PC-9 (cell line): ENCODE measurements at regions not wholly inside any gene's neighbourhood (a gene's known extent, or its start where the extent isn't known, plus 50 kb on each side); places are given as distances from the start of the nearest gene placed in this dataset.

Source experiments
- BruUV-seq: library from RNA; stranded (reverse); fragments of 400-500 nt; replicated peaks from 2 replicates; lab custom pipeline; 2021; lab: Mats Ljungman, UMichigan
- CTCF ChIA-PET: fragments of 300-600 bp; sonication (Branson Sonifier 250); formaldehyde crosslinking; loops from one replicate; lab custom pipeline; 2022; ENCODE audit warnings: antibody characterized with exemption; lab: Charles Lee
- POLR2A ChIA-PET: fragments of 300-600 bp; sonication (Branson Sonifier 250); formaldehyde crosslinking; loops from one replicate; lab custom pipeline; 2022; ENCODE audit warnings: antibody characterized with exemption; ENCODE audit not compliant: unreplicated experiment; lab: Charles Lee
- DNase-seq, 2 experiments: peaks; one replicate each; pipeline versions ENCODE4 v3.0.0 to v3.0.0-alpha.2; 2015 to 2022; ENCODE audit warnings: mixed read lengths in 1 of 2
- H2AFZ ChIP-seq: fragments of 200-600 bp; sonication (generic); 2 replicates; pipeline ENCODE4 v1.8.1; 2017; ENCODE audit warnings: antibody characterized with exemption
- H3F3A ChIP-seq: fragments of 200-600 bp; sonication (generic); 2 replicates; pipeline ENCODE4 v1.8.1; 2017; ENCODE audit warnings: antibody characterized with exemption, mild to moderate bottlenecking, low read depth; ENCODE audit not compliant: insufficient read depth
- H3K27ac ChIP-seq: fragments of 200-600 bp; sonication (generic); 2 replicates; pipeline ENCODE4 v1.6.1; 2016; ENCODE audit warnings: mixed run types
- H3K27me3 ChIP-seq: fragments of 200-600 bp; sonication (generic); 2 replicates; pipeline ENCODE4 v1.6.1; 2016; ENCODE audit warnings: low read depth, mixed run types; ENCODE audit not compliant: insufficient read depth
- H3K36me3 ChIP-seq: fragments of 200-600 bp; sonication (generic); 2 replicates; pipeline ENCODE4 v1.6.1; 2016; ENCODE audit warnings: low read depth, mixed run types
- H3K4me1 ChIP-seq: fragments of 200-600 bp; sonication (generic); replicated peaks from 2 replicates; pipeline ENCODE4 v1.6.1; 2016; ENCODE audit warnings: mixed run types; ENCODE audit not compliant: insufficient read depth
- H3K4me2 ChIP-seq: fragments of 200-600 bp; sonication (generic); 2 replicates; pipeline ENCODE4 v1.6.1; 2017; ENCODE audit warnings: mixed run types
- H3K4me3 ChIP-seq: fragments of 200-600 bp; sonication (generic); 2 replicates; pipeline ENCODE4 v1.6.1; 2016; ENCODE audit warnings: mixed run types
- H3K79me2 ChIP-seq: fragments of 200-600 bp; sonication (generic); 2 replicates; pipeline ENCODE4 v1.6.1; 2017; ENCODE audit warnings: low read depth, mixed run types
- H3K9me2 ChIP-seq: fragments of 200-600 bp; sonication (generic); 2 replicates; pipeline ENCODE4 v1.8.1; 2017; ENCODE audit warnings: mild to moderate bottlenecking; ENCODE audit not compliant: insufficient read depth
- H3K9me3 ChIP-seq: fragments of 200-600 bp; sonication (generic); 2 replicates; pipeline ENCODE4 v1.8.1; 2016; ENCODE audit warnings: low read depth; ENCODE audit not compliant: insufficient read depth
- H4K20me1 ChIP-seq: fragments of 200-600 bp; sonication (generic); 2 replicates; pipeline ENCODE4 v1.8.1; 2017; ENCODE audit not compliant: insufficient read depth
- EZH2 ChIP-seq: fragments of 200-600 bp; sonication (generic); IDR thresholded peaks from 2 replicates; pipeline ENCODE4 v1.8.0; 2017; ENCODE audit warnings: antibody characterized with exemption, low read depth
- intact Hi-C: fragments of 100-400 bp; cut with micrococcal nuclease; formaldehyde crosslinking; loops from one replicate; pipeline ENCODE4 v1.10.0; 2022; ENCODE audit not compliant: unreplicated experiment
- TF ChIP-seq, protein P1 (sequence below): fragments of 200-600 bp; sonication (generic); conservative IDR thresholded peaks from 2 replicates; pipeline ENCODE4 v1.6.1; 2017; ENCODE audit warnings: mixed run types, antibody characterized with exemption, mild to moderate bottlenecking, moderate library complexity

DNA sequence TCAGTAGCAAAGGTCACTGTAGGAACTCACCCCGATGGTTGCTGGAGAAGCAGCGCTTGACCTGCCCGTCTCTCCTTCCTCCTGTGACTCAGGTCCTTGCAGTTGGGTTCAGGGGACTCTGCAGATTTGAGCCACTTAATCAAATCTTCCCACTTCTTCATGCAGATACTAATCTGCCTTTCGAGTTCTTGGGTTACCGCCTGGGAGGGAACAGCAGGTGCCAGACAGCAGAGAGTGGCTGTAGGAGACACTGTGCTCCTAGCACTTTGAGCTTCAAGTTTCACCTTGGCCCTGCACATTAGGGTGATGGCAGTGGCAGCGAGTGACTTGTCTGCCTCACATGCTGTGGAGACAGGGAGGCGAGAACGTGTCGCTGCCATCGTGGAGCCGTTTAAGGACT, 478.3 kb downstream of the PSAT1 start:
- ChIA-PET CTCF (no interaction called here), POLR2A (no interaction called here)
- no peaks in the 10 kb centered on the region for H3K79me2 ChIP-seq
- no peak for TF ChIP-seq EZH2
- TF ChIP-seq, protein P1, sequence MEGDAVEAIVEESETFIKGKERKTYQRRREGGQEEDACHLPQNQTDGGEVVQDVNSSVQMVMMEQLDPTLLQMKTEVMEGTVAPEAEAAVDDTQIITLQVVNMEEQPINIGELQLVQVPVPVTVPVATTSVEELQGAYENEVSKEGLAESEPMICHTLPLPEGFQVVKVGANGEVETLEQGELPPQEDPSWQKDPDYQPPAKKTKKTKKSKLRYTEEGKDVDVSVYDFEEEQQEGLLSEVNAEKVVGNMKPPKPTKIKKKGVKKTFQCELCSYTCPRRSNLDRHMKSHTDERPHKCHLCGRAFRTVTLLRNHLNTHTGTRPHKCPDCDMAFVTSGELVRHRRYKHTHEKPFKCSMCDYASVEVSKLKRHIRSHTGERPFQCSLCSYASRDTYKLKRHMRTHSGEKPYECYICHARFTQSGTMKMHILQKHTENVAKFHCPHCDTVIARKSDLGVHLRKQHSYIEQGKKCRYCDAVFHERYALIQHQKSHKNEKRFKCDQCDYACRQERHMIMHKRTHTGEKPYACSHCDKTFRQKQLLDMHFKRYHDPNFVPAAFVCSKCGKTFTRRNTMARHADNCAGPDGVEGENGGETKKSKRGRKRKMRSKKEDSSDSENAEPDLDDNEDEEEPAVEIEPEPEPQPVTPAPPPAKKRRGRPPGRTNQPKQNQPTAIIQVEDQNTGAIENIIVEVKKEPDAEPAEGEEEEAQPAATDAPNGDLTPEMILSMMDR = no peak
- intact Hi-C loops = no loop called here
- no peaks in the 10 kb centered on the region for H3K9me3 ChIP-seq
- no peak overlapping the region for H3K4me2 ChIP-seq
- no peaks in the 10 kb centered on the region for H3K4me1 ChIP-seq
- H3K27ac ChIP-seq = no peak overlapping the region
- no TSS peak for BruUV-seq
- H3F3A ChIP-seq = no peaks in the 10 kb centered on the region
- H3K27me3 ChIP-seq = peaks cover 17% of the 10 kb centered on the region
- H3K9me2 ChIP-seq = no peaks in the 10 kb centered on the region
- no peak for DNase-seq
- H4K20me1 ChIP-seq = no peaks in the 10 kb centered on the region
- no peaks in the 10 kb centered on the region for H3K36me3 ChIP-seq
- H2AFZ ChIP-seq = no peak overlapping the region
- H3K4me3 ChIP-seq = no peak overlapping the region

- BruUV-seq = no TSS peak
- intact Hi-C loops = no loop called here
- H3K4me1 ChIP-seq = no peaks in the 10 kb centered on the region
- H3K4me2 ChIP-seq = no peak overlapping the region
- no peak overlapping the region for H3K27ac ChIP-seq
- no peaks in the 10 kb centered on the region for H3K79me2 ChIP-seq
- no peaks in the 10 kb centered on the region for H3F3A ChIP-seq
- TF ChIP-seq EZH2 = no peak
- TF ChIP-seq, protein P1 = no peak
- no peak overlapping the region for H3K4me3 ChIP-seq
- H3K36me3 ChIP-seq = no peaks in the 10 kb centered on the region
- CTCF ChIA-PET = no interaction called here
- peaks cover 17% of the 10 kb centered on the region for H3K27me3 ChIP-seq
- H2AFZ ChIP-seq = no peak overlapping the region
- DNase-seq = no peak
- no peaks in the 10 kb centered on the region for H3K9me2 ChIP-seq
- no peaks in the 10 kb centered on the region for H3K9me3 ChIP-seq
- H4K20me1 ChIP-seq = no peaks in the 10 kb centered on the region
- POLR2A ChIA-PET = no interaction called here
Observed at GRCh38 chr9:78775696-78776295, 478.9 kb downstream of the PSAT1 start.

DNA sequence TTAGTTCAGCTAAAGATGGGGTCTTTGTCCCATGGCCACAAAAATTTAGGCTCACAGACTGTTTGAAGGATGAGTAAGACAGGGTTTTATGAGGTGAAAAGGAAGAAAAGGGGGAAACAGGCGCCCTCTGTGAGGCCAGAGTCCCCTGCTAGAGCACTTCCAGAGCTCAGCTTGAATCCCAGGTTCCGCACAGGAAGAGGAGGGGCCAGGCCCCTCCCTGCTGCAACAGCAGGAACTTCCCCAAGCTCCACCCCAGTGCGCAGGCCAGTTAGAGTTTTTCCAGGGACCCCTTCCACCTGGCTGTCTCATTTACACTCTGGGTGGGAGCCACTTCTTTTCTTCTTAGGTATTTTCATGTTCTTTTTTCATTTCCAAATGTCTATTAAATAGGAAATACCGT, 480.8 kb downstream of the PSAT1 start:
- BruUV-seq = no TSS peak
- ChIA-PET POLR2A (no interaction called here), CTCF (no interaction called here)
- H3K4me2 ChIP-seq = no peak overlapping the region
- no peaks in the 10 kb centered on the region for H3F3A ChIP-seq
- H3K4me1 ChIP-seq = no peaks in the 10 kb centered on the region
- no peaks in the 10 kb centered on the region for H3K36me3 ChIP-seq
- H3K79me2 ChIP-seq = no peaks in the 10 kb centered on the region
- peaks cover 17% of the 10 kb centered on the region for H3K27me3 ChIP-seq
- intact Hi-C loops = no loop called here
- H3K9me3 ChIP-seq = no peaks in the 10 kb centered on the region
- H3K4me3 ChIP-seq = no peak overlapping the region
- no peak overlapping the region for H2AFZ ChIP-seq
- no peaks in the 10 kb centered on the region for H4K20me1 ChIP-seq
- DNase-seq = no peak
- H3K27ac ChIP-seq = no peak overlapping the region
- no peaks in the 10 kb centered on the region for H3K9me2 ChIP-seq
- TF ChIP-seq, protein P1 = no peak
- TF ChIP-seq EZH2 = no peak
